SKM-1 treated with dmso at 0.1 percent for 144 hours (cell line): ENCODE measurements at regions not wholly inside any gene's neighbourhood (a gene's known extent, or its start where the extent isn't known, plus 50 kb on each side); places are given as distances from the start of the nearest gene placed in this dataset.

Experiments used
- DNase-seq: peaks from one replicate; lab custom pipeline; 2025; ENCODE audit not compliant: unreplicated experiment; lab: John Stamatoyannopoulos, UW

DNA sequence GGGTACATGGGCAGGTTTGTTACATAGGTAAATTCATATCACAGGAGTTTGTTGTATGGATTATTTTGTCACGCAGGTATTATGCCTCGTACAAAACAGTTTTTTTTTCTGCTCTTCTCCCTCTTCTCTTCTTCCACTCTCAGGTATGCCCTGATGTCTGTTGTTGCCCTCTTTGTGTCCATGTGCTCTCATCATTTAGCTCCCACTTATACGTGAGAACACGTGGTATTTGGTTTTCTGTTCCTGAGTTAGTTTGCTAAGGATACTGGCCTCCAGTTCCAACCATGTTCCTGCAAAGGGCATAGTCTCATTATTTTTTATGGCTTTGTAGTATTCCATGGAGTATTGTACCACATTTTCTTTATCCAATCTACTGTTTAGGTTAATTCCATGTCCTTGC is 65.7 kb downstream of the UNC5CL start:
- DNase-seq, result no peak

DNA sequence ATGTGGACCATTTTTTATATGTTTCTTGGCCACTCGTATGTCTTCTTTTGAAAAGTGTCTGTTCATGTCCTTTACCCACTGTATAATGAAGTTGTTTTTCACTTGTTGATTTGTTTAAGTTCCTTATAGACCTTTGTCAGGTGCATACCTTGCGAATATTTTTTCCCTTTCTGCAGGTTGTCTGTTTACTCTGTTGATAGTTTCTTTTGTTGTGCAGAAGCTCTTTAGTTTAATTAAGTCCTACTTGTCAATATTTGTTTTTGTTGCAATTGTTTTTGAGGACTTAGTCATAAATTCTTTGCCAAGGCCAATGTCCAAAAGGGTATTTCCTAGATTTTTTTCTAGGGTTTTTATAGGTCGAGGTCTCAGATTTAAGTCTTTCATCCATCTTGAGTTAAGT is 66.2 kb downstream of the UNC5CL start:
- DNase-seq, result no peak

DNA sequence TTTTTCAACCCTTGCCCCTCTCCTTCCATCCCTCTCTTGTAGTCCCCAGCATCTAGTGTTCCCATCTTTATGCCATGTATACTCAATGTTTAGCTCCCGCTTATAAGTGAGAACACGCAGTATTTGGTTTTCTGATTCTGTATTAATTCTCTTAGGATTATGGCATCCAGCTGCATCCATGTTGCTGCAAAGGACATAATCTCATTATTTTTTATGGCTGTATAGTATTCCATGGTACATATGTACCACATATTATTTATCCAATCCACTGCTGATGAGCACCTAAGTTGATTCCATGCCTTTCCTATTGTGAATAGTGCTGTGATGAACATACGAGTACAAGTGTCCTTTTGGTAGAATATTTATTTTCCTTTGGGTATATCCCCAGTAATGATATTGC is 66.8 kb downstream of the UNC5CL start:
- no peak for DNase-seq

DNA sequence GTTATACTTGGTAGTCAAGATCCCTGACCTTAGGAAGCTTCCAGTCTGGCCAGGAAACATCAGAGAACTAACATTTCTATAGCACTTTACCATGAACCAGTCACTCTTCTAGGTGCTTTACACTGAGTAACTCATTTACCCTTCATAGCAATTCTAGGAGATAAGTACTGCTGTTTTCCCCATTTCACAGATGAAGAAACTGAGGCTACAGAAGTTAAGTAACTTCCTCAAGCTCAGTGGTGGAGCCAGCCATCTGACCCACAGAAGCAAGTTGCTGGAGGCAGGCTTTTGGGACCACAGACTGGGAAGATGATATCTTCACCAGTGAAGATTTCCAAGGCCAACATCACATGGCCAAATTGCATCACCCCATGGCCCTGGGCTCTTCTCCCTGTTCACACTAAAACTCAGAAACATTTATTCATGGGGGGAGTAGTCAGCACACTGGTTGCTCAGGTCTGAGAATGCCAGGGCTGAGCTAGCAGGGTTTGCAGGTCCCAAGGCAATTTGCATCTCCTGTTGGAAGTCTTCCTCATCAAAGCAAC is 70.3 kb downstream of the UNC5CL start:
- no peak for DNase-seq

DNA sequence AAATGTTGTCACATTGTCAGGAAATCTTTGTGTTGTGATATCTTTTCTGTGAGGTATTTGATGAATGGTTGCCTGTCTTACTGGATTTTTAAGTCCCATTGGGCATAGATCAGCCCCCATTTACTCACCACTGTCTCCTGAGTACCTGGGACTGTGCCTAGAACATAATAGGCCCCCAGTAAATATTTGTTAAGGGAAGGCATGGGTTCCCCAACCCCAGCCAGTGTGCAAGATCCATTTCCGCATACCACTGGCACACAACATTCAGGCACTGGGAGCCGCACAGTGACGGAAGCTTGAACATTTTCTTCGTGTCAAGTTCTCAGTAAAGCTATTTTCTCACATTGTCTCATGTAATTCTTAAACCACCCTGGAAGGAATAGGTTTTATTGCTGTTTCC is 72.2 kb downstream of the UNC5CL start:
- DNase-seq, result no peak

DNA sequence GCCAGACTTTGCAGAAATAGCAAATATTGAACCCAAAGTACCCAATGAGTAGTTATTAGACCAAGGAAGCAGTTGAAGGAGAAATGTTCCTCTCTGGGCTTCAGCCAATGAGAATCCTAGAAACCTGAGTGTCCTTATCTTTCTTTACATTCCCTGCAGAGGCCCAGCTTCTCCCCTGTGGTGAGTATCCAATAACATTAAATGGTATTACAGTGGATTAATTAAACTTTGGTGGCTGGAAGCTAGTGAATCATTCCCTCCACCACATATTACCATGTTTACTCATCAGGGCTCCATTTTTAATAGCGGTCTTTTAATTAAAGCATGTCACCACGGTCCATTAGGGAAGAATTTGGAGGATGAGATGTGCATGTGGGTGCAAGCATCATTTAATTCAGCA is 74.0 kb downstream of the UNC5CL start:
- no peak for DNase-seq

DNA sequence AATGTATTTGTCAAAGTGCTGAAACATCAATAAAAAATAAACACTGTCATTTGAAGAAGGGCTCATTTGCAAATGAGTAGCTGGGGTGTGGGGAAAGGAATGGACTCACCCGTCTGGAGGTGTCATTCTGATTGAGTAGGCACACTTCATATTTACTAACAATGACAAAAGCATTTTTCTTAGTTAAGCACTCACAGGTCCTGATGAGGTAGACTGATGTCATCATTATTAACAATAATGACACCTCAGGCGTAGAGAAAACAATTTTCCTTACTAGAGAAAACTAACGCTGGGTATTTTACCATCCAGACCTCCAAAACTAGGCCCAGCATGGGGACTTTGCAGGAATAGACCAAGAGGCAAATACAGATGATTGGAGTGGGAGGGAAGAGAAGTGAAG is 76.0 kb downstream of the UNC5CL start:
- DNase-seq, result no peak

DNA sequence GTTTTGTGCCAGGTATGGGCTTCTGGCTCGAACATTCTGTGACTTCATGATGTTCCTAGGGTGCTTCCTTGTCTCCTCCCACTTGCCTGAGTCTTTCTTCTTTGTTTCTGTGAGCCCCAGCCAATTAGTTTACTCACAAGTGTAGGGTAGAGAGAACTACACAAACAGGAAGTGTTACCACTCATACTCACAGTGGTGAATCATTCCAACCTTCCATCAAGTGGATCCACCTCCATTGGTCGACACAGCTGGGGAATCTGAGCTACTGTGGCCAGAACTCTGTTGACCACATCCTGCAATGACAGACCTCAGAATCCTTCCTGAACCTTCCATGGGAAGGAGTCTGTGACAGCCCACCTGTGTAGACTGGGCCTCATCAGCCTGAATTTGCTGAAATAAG is 76.8 kb downstream of the UNC5CL start:
- no peak for DNase-seq

DNA sequence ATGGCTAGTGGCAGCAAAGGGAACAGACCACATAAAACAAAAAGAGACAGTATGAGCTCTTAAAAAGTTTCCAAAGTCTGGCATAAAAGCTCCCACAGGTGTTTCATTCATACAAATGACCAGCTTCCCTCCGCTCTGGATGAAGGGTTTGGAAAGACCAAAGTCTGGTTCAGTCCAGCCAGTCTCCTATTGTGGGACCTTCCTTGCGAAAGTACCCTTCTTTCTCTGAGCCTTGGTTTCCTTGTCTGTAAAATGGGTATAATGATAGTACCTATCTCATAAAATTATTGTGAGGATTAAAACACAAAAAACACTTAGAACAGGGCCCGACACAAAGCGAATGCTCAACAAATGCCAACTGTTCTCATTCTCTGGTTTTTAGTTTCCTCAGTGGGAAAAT is 77.2 kb downstream of the UNC5CL start:
- no peak for DNase-seq

DNA sequence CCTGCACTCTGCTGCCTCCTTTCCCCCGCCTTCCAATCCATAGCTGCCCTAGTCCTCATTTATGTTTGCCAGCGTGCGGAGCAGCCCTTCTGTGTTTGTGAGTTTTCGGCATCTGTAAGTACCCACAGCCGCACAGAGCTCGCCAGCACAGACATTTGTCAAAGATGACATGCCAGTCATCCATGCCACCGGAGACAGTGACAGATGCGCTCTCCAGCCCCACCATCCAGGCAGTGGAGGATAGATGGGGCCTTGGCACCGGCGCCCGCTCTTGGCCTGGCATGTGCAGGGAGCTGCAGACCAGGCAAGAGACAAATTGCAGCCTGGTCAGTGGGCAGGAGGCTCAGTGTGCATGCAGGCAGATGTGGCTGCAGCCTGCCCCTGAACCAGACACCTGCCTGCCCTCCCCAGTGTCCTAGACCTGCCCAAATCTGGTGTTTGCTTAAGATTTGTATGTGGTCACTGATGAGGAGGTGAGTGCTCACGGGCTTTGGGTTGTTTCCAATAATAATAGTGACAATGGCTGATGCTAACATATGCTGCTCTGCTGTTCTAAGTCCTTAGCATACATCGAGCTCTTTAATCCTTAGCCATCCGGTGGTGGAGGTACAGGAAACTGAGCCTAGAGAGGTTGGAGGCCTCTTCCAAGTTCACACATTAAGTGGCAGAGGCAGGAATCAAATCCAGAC is 78.1 kb downstream of the UNC5CL start:
- DNase-seq, result no peak

DNA sequence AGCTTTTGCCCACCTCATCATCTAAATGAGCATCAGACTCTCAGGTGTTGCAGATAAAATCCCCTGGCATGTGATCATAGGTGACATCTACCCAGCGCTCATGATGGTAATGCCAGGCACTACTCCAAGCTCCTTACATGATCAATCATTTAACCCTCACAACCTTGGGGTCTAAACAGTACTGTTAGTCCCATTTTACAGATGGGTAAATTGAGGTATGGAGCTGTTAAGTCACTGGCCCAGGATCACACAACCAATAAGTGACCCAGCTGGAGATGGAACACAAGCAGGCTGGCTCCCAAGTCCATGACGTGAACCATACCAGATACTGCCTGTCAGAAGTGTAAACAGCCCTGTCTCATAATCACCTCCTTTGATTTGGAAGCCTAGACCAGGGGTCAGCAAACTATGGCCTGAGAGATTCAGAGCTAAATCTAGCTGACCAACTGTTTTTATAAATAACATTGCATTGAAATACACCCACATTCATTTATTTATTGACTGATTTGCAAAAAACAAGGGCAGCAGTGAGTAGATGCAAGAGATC is 79.2 kb downstream of the UNC5CL start:
- no peak for DNase-seq

DNA sequence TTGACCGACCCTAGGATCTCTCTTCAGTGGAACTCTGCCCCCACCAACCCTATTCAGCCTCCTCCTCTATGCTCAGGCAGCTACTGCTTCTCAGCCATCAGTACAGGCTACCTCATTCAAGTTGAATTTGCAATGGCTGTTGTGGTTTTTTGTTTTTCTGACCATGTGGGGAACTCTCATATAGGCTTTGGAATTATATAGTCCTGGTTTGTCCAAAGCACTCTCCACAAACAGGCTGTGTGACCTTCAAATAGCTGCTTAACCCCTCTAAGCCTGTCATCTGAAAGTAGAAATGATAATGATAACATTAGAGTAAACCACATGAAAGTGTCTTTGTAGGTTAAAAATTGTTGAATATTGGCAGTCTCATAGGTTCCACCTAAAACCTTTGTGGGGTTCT is 80.3 kb downstream of the UNC5CL start:
- no peak for DNase-seq

DNA sequence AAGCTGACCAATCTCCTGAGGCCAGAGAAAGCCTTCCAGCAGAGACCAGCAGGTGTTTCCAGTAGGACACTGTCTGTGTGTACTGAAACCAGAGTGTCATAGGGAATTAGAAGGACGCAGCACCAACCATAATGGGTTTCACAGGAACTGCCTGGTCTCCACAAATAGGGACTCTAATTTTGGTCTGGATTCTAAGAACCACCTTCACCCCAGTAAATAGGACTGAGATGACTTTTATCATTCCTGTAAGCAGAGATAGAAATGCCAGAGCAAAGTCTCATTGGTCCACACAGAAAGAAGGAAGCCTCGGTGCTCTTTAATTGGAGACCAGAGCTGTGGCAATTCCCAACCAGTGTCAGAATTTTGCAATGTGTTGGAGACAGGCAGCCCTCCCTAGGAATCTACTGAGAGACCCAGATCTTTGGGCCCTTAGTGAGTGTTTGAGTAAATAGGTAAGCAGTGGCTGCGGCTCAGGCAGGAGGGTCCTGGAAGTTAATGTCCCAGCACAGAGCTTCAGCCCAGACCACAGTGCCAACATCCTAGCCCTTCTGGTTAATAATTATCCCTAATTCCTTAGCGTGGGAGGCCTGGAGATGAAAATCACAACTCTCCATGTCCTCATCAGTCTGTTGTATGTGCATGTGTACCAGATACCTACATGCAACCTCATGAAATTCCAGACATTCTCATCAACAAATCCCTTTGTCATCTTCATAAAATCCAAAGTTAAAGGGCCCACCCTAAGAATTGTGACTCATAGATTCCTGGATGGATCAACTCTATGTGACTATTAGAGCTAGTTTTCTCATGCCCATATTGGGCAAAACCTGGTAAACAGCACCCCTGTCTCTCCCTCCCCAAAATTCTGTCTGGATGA is 81.2 kb downstream of the UNC5CL start:
- no peak for DNase-seq

DNA sequence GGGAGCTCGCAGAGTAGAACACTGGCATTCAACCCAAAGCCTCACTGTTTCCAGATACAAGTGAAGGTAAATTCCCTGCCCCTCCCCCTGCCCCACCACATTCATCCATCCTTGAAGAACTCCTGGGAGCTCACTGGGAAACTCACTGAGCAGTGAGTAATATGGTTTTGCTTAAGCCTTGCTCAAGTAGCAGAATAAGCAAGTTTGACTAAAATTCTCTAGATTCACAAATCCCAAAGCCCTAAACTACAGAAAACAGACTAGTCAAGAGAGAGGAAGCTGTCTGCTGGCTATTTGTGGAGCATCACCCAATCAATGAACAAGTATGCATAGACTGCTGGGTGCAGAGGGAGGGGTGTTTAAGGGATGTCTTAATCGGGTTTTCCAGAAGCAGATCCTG is 82.1 kb downstream of the UNC5CL start:
- no peak for DNase-seq

DNA sequence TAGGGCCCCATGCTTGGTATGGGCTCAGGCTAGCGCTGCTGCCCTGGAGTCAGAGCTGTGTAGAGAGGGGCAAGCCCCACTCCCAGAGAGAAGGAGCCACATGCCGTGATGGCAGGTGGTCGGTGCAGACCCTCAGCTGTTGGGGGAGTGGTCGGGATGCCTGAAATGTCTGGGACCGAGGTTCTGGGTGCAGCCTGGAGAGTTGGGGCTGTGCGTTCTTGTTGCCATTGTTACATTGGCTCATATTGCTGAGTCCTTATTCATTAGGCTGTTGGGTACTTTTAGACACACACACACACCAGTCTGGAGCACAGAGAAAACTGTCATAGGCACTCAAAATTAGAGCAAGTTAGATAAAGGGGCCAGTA is 83.9 kb downstream of the UNC5CL start:
- DNase-seq, result no peak

DNA sequence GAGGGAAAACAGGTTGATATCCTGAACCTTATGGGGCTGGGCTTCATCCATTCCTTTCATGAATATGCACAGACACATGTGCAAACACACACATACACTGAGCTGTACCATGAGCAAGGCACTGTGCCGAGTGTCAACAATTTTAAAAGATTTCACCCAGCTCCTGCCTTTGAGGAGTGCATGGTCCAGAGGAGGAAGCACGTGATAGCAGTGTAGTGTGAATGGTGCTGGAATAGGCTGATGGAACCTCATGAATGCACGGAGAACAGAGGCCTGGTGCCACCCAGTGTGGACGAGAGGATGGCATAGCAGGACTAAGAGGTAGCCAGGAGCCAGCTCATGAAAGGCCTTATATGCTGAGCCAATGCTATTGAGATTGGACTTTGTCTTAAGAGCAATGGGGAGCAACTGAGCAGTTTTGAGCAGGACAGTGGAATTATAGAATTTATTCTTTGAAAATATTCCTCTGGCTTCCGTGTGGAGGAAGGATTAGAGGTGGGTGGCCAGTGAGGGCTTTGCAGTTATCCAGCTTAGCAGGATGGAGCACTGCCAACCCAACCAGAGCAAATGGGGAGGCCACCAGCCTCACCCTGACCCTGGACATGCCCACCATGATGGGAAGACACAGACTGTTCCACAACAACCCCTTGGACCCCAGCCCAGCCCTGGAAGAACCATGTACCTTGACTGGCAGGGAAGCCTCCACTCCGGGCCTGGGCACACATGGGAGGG is 84.4 kb downstream of the UNC5CL start:
- DNase-seq, result no peak

DNA sequence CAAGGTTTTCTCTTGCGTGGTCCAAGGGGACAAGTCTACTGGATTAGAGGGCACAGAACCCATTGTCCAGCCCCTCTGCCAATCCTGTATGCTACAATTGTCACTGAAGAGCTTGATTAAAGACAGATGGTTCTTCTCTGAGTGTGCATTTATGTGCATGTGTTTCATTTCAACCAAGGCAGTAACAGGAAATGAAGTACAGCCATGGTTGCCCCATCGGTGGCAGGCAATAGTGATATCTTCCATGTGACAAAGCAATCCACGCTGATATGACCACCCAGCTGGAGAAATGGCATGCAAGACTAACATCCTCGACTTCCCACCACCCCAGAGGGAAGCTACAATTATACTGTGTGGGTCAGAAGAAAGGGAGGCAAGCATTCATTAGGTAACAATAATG is 85.5 kb downstream of the UNC5CL start:
- DNase-seq, result no peak

DNA sequence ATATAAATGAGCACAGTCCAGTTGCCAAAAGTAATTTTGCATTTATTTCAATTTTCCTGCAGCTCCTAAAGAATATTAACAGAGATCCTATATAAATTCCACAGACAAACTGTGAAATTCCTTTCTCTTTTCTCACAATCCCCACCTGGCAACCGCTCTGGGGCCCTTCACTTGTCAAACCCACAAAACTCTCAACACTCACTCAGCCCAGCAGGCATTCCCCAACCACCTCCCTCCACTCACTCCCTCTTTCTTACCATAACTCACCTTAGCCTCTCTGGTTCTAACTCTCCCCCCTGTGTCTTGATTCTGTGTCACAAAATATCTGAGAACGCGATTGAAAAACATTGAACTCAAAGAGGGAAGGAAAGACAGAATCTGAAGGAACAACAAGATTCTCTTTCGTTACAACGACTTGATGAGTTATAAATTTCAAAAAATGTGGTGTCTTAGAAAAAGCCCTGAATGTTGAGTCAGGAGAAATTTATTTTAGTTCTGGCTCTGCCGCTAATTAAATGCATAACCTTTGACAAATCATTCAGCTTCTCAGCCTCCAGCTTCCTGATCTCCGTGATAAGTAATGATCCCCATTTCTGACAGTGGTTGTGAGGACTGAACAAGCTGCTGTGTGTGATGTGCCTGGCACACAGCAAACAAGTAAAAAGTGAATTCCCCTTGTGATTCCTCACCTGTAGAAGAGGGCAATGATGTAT is 87.9 kb downstream of the UNC5CL start:
- no peak for DNase-seq

DNA sequence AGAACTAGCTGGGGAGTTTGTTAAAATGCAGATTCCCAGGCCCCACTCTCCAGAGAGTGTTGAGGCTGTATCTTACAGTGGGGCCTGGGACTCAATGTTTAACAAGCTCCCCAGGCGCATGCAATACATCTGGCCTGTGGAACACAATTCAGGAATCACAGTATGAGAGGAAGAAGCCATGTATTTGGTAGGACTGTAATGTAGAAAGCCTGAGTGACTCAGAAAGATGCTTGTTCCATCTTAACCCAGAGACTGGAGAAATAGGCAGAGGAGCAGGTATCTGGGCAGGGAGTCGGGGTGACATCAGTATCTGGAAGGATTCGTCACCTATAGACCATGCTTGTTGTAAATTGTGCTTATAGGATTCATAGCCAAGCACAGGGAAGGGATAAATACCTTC is 90.5 kb downstream of the UNC5CL start:
- DNase-seq, result no peak

DNA sequence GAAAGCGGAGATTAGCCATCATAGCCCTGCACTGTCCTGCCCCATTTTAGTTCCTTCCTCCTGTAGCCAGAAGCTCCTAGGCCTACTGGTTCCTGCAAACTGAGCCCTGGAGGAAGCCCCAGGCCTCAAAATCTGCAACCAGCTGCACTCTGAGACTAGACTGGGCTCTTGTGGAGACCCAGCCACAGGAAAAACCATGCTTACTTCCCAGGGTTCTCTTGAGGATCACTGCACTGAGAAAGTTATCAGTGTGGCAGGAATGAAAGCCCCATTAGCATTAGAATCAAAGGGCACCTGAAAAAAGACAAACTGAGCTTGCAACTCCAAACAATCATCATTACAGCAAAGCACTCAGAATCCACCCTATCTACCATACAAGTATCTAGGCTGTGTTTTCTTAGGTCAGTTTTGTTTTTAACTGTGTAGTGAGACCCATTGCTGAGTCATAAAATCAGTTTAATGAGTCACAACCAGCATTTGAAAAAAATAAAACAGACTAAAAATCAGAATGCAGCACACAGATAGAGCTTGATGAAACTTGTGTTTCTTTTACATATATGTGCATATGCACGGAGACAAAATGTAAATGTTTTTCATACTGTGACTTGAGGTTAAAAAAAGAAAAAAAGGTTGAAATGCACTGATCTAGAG is 91.0 kb downstream of the UNC5CL start:
- DNase-seq, result no peak
